DMS153 (cell line): ENCODE measurements at regions not wholly inside any gene's neighbourhood (a gene's known extent, or its start where the extent isn't known, plus 50 kb on each side); places are given as distances from the start of the nearest gene placed in this dataset.
"Not testable (repeated sequence)": the region's sequence is repeated elsewhere in the genome, so short reads cannot be mapped to it uniquely, and the experiment has no call there.

ENCODE experiments used
- DNase-seq: peaks from one replicate; lab custom pipeline; 2025; lab: John Stamatoyannopoulos, UW

DNA sequence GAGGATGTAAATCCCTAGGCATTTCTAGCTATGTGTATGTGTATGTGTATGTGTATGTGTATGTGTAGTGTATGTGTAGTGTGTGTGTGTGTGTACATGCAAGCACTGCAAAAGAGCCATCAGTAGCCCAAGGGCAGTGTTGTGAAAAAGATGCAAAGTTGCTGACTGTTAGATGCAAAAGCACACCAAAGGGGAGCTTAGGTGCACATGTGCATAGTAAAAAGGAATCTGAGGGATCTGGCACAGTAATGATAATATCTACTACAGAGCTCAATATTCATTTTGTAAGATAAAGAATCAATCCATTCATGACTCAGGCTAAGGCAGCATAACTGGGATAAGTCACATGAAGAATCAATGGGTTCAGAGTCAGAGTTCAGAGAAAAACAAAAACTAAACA is 80.2 kb downstream of the TMEM47 start:
- DNase-seq: no peak

DNA sequence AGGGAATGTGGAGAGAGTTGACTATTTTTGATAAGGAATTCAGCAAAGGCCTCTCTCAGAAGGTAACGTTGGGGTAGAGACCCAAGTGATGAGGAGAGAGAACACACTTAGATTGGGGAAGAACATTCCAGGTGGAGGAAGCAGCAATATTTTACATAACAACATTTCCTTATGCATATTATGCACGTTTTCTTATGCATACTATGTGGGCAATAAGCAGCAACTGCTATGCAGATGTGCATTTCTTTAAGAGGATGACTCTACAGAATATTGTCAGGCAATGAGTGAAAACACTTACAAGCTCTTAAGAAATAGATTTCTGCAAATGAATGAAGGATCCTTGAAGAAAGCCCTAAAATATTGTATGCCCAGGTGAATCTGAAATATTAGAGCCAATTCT is 91.1 kb downstream of the TMEM47 start:
- no peak for DNase-seq

DNA sequence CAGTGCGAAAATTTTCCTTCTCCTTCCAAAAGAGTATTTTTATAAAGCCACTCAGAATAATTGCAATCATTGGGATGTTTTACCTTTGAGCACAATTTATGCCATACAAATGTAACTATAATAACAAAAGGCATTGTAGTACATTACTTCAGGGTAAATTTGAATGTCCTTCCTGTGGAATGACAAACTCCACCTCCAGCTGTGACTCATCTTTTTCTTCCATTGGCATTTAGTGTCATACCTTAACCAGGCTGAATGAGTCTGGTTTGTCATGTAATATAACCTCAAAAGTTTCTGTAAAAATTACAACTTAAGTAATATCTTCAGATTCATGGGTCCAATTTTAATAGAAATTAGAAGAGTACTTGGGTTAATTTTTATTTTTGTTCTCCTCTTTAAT is 93.3 kb downstream of the TMEM47 start:
- no peak for DNase-seq

DNA sequence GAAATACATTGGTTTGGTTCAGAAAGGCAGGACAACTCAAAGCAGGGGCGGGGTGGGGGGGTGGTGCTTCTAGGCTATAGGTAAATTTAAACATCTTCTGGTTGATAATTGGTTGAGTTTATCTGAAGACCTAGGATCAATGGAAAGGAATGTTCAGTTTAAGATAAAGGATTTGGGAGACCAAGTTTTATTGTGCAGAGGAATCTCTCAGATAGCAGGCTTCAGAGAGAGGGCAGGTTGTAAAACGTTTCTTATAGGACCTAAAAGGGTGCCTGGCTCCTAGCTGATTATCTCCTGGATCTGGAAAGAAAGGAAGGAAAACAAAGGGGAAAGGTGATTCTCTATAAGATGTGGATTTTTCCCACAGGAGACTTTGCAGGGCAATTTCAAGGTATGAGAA is 94.0 kb downstream of the TMEM47 start:
- DNase-seq: no peak

DNA sequence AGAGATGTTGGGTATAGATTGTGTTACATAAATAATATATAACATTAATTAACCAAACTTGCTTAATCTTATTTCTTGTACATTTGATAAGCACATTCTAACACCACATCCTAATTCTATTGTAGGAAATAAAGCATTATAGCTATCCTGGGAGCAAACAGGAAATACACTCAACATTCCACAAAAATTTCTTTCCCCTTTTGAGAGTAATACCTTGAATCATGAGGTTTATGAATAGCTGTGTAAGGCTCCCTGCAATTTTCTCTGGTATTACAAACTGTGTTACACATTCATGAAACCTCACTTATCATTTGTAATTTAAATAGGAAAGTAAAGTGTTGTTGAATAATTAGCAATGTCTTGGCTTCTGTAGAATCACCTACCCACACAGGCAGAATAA is 95.1 kb downstream of the TMEM47 start:
- no peak for DNase-seq

DNA sequence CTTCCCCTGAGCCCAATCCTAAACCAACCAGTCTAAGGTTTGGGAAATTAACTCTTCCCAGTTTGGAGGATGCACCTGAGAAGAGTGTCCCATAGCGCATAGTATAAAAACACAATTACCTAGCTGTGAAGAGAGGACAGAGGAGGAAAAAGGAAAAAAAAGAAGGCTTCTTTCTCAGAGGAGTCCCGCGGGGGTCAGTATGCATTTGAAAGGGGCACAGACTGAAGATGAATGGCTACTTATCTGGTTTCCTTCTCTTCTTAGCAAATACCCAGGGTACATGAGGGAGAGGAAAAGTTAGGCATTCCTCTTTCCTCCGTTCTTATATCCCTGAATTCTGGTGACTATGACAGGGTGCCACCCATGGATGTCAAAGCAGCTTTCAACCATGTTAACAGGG is 96.9 kb downstream of the TMEM47 start:
- DNase-seq: no peak

DNA sequence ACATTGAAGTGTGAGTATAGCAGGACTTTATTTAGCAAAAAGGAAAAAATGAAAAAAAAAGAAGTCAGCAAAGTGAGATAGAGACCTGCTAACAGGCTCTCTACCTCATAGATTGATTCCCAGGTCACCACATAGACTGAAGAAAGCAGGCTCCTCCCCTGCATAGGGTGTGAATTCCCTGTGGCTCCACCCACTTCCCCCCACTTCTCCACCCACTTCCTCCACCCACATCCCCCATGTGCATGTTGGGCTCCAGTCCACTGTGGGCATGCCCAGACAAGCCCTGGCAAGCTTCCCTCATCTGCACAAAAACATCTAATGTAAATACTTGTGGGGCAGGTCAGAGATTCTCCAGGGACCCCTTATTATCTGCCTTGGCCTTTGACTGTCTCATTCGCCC is 97.8 kb downstream of the TMEM47 start:
- peak; percentile 1 for DNase-seq

DNA sequence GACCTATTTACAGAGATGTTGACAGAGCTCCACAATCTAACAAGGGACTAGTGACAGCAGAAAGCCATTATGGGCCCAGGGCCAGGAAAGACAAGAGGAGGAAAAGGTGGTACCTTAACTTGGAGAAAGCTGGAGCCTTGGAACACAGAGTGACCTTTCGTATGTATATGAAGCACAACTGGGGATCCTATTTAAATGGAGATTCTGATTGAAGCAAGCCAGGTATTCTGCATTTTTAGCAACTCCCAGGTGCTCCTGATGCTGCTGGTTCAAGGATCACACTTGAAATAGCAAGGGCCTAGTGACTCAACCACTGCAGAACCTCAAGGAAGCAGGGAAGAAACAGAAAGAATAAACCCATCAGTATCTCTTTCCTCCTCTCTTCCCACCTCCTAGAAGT is 99.4 kb downstream of the TMEM47 start:
- no peak for DNase-seq

DNA sequence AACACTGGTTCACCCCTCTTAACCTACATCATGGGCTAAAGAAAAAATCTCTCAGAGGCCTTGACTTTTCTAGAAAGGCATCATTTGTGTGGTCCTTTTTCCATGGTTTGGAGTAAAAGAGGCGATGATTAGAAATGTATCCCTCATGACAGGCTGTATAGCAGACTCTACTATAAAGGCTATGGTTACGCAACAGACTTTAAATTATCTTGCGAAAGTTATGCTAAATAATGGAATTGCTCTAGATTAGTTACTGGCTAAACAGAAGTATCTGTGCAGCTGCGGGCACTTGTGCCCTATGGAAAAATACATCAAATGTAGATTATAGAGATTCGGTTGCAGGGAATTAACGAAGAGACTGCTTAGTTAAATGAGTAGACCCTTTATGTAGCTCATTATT is 101.6 kb downstream of the TMEM47 start:
- no peak for DNase-seq

DNA sequence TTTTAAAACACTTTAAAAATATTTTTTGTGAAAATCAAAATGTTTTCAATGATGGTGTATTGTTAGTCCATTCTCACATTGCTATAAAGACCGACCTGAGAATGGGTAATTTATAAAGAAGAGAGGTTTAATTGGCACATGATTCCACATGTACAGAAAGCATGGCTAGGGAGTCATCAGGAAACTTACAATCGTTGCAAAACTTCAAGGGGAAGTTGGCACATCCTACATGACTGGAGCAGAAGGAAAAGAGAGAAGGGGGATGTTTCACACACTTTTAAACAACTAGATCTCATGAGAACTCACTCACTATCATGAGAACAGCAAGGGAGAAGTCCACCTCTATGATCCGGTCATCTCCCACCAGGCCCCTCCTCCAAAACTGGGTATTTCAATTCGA is 110.7 kb downstream of the TMEM47 start:
- DNase-seq: no peak

DNA sequence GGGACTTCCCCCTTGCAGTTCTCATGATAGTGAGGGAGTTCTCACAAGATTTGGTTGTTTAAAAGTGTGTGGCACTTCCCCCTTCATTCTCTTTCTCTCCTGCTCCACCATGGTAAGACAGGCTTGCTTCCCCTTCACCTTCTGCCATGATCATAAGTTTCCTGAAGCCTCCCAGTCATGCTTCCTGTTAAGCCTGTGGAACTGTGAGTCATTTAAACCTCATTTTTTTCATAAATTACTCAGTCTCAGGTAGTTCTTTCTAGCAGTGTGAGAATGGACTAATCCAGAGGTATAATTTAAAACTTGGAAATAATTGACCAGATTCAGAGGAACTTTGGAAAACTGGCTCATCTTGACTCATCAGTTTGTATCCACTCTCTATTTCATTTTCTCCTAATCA is 129.0 kb downstream of the TMEM47 start:
- no peak for DNase-seq

DNA sequence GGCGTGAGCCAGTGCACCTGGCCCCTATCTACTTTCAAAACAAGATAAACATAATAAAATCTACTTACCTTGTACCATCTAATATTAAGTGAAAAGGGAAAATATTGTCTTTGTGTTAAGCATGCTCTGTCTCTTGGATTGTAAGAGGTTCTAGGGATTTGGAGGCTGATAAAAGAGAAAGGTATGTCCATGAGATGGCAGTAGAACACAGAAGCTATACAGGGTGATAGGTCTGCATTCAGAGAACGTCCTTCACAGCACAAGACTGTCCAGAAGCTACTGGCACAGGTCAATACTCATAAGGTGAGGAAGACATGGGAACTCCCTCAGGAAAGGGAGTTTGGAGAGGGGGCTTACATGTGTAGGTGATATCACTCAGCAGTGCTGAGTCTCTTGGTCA is 135.5 kb downstream of the TMEM47 start:
- DNase-seq: no peak

DNA sequence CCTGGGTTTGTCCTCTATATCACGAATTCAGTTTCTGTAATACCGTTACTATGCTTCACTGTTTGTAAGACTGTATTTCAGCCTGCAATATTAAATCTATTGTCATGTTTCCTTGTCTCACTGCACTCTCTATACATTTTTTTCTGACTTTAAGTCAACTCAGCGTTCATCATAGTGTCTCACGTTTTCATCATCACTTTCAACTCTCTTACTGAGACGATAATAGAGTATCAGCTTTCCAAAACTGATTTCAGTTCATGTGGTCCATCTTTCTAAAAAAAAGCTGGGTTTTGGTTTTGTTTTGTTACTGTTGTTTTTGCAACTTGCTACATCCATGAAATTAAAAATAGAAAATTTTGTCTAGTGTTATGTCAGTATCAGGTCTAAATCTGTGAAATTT is 147.7 kb downstream of the TMEM47 start:
- no peak for DNase-seq

DNA sequence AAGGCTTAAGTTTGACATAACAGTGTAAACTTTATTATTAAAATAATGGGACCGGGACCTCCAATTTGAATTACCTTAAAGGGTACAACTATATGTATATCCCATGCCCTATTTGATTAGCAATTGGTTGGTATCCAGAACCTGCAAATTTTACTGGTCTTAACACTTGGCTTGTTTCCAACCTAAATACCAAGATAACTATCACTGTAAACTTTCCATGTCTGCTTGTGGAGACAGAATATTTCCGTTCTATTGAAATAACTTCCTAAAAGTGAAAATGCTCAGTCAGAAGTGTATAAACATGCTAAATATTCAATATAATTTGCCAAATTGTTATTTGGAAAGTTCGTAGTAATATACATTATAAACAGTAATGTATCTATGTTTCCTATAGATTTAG is 154.0 kb downstream of the TMEM47 start:
- DNase-seq: no peak

DNA sequence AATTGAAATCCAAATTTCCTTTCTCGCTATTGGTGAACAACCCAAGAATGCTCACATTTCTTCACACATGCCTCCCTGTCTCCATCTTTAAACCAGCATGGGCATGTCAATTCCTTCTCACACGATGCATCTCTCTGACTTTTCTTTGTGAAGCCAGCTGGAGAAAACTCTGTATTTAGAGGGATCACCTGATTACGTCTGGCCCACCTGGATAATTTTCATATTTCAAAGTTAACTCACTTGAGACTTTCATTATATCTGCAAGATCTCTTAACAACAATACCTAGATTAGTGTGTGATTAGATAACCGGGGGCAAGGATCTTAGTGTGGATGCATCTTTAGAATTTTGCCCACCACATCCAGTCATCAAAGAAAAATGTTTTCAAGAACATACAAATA is 164.0 kb downstream of the TMEM47 start:
- DNase-seq: no peak

DNA sequence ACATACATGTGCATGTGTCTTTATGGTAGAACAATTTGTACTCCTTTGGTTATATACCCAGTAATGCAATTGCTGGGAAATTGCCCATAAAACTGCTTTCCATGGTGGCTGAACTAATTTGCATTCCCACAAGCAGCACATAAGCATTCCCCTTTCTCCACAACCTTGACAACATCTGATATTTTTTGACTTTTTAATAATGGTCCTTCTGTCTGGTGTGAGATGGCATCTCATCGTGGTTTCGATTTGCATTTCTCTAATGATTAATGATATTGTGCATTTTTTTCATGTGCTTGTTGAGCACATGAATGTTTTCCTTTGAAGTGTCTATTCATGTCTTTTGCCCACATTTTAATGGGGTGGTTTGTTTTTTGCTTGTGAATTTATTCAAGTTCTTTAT is 166.0 kb downstream of the TMEM47 start:
- no peak for DNase-seq

DNA sequence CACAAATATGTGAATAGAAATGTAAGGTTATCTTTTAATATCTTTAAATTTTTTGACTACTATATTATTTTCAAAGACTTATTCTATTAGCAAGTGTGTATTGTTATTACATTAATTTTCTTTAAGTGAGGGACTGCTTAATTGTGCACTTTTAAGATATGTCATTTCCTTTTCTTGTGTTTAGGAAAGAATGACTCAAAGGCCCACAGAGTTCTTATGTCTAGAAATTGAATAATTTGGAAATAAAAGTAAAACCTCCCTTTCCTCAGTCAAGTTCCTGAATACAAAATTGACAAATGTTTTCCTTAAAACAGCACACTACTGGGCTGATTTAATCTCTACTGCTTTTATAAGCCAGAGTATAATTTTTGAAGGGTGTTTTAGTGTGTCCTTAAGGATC is 169.7 kb downstream of the TMEM47 start:
- DNase-seq: no peak

DNA sequence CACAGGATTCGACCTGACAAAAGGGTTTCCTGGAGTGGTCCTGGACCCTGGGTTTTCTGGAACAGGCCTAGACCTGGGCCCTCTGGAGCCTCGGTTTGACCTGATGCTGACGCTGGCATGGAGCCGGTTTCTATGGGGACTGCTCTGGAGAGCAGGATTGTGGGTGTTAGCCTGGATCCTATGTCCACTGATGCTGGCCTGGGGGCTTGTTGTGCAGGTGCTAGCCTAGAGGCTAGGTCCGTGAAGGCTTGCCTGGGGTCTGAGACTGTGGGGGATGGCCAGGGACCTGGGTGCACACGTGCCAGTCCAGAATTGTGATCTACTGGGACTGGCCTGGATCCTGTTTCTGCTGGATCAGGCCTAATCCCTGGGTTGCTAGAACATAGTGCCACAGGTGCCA is 173.1 kb downstream of the TMEM47 start:
- DNase-seq: no peak

DNA sequence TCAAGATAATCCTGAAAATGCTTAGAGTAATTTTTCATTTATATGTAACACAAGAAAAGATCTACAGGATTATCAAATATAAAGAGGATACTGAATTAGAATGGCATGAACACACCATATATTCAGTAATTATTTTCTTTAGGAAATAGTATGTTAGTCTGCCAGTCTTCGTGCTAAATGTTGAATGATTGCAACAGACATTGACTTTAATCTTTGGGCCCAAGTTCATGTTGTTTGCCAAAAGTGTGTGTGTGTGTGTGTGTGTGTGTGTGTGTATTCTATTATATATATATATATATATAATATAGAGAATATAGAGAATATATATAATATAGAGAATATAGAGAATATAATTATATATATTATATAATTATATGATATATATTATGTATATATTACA is 186.6 kb downstream of the TMEM47 start:
- no peak for DNase-seq

DNA sequence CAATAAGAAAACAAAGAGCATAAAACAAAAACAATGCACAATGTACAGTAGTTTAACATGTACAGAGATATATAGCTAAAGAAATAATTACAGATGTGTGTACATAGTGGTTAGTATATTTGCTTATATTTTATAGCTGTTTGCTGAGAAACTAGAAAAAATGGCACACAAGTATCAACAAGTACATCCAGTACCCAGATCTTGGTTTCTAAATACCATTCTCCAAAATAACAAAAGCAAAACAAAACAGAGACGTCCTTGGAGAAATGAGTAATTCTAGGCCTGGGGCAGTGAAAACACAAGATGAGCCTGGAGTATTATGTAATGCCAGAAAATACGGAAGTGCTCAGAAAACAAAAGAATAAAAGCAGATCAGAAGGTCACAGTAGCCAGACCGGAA is 189.6 kb downstream of the TMEM47 start:
- no peak for DNase-seq

DNA sequence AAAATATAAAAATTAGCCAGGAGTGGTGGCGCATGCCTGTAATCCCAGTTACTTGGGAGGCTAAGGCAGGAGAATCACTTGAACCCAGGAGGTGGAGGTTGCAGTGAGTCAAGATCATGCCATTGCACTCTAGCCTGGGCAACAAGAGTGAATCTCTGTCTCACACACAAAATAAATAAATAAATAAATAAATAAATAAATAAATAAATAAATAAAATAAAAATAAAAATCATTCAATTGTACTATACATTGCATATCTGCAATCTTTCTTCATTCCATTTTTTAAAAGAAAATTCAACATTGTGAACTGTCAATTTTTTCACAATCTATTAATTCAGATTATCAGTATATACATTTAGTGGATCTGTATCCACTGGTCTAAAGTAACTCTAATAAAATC is 193.9 kb downstream of the TMEM47 start:
- not testable (repeated sequence) for DNase-seq

DNA sequence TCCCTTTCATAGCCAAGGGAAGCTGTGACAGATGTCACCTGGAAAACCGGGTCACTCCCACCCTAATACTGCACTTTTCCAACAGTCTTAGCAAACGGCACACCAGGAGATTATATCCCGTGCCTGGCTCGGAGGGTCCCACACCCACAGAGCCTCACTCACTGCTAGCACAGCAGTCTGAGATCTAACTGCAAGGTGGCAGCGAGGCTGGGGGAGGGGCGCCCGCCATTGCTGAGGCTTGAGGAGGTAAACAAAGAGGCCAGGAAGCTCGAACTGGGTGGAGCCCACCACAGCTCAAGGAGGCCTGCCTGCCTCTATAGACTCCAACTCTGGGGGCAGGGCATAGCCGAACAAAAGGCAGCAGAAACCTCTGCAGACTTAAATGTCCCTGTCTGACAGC is 199.2 kb downstream of the TMEM47 start:
- DNase-seq: not testable (repeated sequence)

DNA sequence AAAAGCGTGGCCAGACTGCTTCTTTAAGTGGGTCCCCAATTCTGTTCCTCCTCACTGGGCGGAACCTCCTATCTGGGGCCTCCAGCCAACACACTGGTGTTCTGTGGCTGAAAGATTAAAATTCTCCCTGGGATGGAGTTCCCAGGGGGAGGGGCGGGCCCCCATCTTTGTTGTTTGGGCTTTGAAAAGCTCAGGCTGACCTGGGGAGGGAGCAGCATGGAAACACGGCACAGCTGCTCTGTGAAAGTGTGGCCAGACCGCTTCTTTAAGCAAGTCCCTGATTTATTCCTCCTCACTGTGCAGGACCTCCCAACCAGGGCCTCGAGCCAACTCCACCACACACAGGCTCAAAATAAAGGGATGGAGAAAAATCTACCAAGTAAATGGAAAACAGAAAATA is 219.5 kb downstream of the TMEM47 start:
- no peak for DNase-seq

DNA sequence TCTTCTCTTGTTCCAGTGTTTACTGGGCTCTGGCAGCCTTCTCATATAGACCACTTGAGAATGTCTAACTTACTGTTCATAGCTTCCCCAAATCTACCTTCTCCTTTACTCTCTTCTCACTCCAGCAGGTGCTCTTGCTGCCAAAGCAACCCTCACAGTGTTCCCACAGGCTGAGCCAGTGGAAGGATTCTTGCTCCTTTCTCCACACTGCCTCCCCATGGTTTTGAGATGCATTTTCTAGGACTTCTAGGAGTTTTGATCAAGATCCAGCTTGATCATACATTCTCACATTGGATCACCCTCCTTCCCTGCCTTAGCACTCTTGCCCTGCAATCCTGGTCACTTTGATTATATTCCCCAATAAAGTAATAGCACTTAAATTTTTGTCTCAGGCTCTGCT is 230.8 kb downstream of the TMEM47 start:
- no peak for DNase-seq

DNA sequence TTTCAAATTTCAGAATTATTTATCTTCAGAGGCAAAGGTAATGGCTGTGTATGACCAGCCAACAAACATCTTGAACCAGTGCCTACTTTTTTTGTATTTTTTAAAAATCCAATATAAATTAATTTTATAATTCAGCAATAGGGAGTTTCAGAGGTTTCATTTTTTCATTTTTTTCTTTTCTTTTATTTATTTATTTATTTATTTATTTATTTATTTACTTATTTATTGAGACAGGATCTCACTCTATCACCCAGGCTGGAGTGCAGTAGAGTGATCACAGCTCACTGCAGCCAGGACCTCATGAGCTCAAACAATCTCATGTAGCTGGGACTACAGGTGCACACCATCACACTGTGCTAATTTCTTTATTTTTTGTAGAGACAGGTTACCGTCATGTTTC is 250.5 kb downstream of the TMEM47 start:
- no peak for DNase-seq
